ENCODE measurements at regions not wholly inside any gene's neighbourhood (a gene's known extent, or its start where the extent isn't known, plus 50 kb on each side); places are given as distances from the start of the nearest gene placed in this dataset.

DNA sequence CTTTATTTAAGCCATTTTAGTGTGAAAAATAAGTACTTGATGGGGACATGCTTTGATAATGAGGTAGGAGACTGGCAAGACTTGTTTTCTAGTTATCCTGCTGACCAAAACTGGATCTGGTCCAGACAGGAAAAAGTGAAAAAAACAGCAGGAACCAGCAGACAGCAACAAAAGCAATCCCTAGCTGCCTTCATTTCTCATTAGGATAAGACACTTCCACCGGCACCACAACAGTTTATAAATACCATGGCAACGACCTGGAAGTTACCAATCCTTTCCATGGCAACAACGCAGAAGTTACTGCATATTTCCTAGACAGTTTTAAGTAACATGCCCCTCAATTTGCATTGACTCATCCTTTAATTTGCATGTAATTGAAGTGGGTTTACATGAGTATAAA, 993.8 kb upstream of the NCAM2 start:
- TF ChIP-seq, protein P1, sequence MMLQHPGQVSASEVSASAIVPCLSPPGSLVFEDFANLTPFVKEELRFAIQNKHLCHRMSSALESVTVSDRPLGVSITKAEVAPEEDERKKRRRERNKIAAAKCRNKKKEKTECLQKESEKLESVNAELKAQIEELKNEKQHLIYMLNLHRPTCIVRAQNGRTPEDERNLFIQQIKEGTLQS (IDR thresholded peaks at IDR 0.05): no peak
- no peaks in the 10 kb centered on the region for H4K20me1 ChIP-seq (ENCODE audit: insufficient read depth)
- RAD21 ChIA-PET (ENCODE audit: low non-redundant PET in 1 of 2, low total read pairs in 2 of 2, uncharacterized antibody in 2 of 2, unreplicated experiment in 2 of 2): no interaction called here
- intact Hi-C loops (cut with micrococcal nuclease): no loop called here
- ATAC-seq: no peak
- no TSS peak for BruUV-seq (replicated peaks)
- DNase-seq (ENCODE audit: low read depth, low spot score): no peak
- CTCF ChIA-PET: no interaction called here
- H3K27ac ChIP-seq (ENCODE audit: low read depth, low read length): no peak overlapping the region
- no peak overlapping the region for H2AFZ ChIP-seq (ENCODE audit: low read depth, low read length, poor library complexity, severe bottlenecking)
- H3K27me3 ChIP-seq (ENCODE audit: insufficient read depth, low read length): no peaks in the 10 kb centered on the region
- no peaks in the 10 kb centered on the region for H3K9me2 ChIP-seq (ENCODE audit: insufficient read depth)
- POLR2A ChIA-PET: no interaction called here
- no peaks in the 10 kb centered on the region for H3K79me2 ChIP-seq (ENCODE audit: insufficient read depth, low read length)
- no peak overlapping the region for H3K4me3 ChIP-seq (replicated peaks in 1 of 2; ENCODE audit: low read depth in 1 of 2, low read length in 2 of 2)
- no peaks in the 10 kb centered on the region for H3K36me3 ChIP-seq (ENCODE audit: control insufficient read depth in 1 of 2, insufficient read depth in 2 of 2, low read length in 2 of 2)
- no peak overlapping the region for H3K9ac ChIP-seq (ENCODE audit: low read length)
- no peaks in the 10 kb centered on the region for H3K4me1 ChIP-seq (ENCODE audit: control insufficient read depth in 1 of 2, insufficient read depth in 2 of 2, low read length in 2 of 2)
- peaks cover 16 to 20% of the 10 kb centered on the region in 2 experiments; a peak in 2 of 4 replicates for H3K9me3 ChIP-seq (ENCODE audit: control insufficient read depth in 1 of 2, insufficient read depth in 1 of 2, low read depth in 1 of 2, low read length in 2 of 2)
- H3K4me2 ChIP-seq (ENCODE audit: low read length): no peak overlapping the region

DNA sequence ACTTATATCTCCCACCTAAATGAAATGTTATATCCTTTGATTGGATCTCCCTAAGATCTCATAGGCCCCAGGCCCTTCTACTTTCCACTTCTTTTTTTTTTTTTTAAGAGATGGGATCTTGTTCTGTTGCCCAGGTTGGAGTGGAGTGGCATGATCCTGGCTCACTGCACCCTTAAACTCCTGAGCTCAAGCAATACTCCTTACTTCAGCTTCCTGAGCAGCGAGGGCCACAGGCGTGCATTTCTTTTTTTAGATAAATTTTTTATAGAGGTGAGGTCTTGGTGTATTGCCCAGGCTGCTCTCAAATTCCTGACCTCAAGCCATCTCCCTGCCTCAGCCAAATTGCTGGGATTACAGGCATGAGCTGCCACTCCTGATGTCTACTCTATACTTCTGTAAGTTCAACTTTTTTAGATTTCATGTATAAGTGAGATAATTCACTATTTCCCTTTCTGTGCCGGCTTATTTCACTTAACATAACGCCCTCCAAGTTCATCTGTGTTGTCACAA, 987.5 kb upstream of the NCAM2 start:
- Histone ChIP-seq H3K9me2 (ENCODE audit: insufficient read depth) (no peaks in the 10 kb centered on the region), H3K4me1 (ENCODE audit: control insufficient read depth in 1 of 2, insufficient read depth in 2 of 2, low read length in 2 of 2) (no peaks in the 10 kb centered on the region), H4K20me1 (ENCODE audit: insufficient read depth) (no peaks in the 10 kb centered on the region), H3K9ac (ENCODE audit: low read length) (no peak overlapping the region), H3K27me3 (ENCODE audit: insufficient read depth, low read length) (no peaks in the 10 kb centered on the region), H3K79me2 (ENCODE audit: insufficient read depth, low read length) (no peaks in the 10 kb centered on the region), H3K4me2 (ENCODE audit: low read length) (no peak overlapping the region), H2AFZ (ENCODE audit: low read depth, low read length, poor library complexity, severe bottlenecking) (no peak overlapping the region), H3K36me3 (ENCODE audit: control insufficient read depth in 1 of 2, insufficient read depth in 2 of 2, low read length in 2 of 2) (no peaks in the 10 kb centered on the region), H3K4me3 (replicated peaks in 1 of 2; ENCODE audit: low read depth in 1 of 2, low read length in 2 of 2) (no peak overlapping the region), H3K27ac (ENCODE audit: low read depth, low read length) (no peak overlapping the region), H3K9me3 (ENCODE audit: control insufficient read depth in 1 of 2, insufficient read depth in 1 of 2, low read depth in 1 of 2, low read length in 2 of 2) (peaks cover 16 to 19% of the 10 kb centered on the region in 2 experiments; a peak in 2 of 4 replicates)
- intact Hi-C loops (cut with micrococcal nuclease): no loop called here
- ChIA-PET RAD21 (ENCODE audit: low non-redundant PET in 1 of 2, low total read pairs in 2 of 2, uncharacterized antibody in 2 of 2, unreplicated experiment in 2 of 2) (no interaction called here), CTCF (no interaction called here), POLR2A (no interaction called here)
- BruUV-seq (replicated peaks): no TSS peak
- ATAC-seq: no peak
- DNase-seq (ENCODE audit: low read depth, low spot score): no peak
- TF ChIP-seq, protein P1 (IDR thresholded peaks at IDR 0.05): no peak
- TF ChIP-seq RAD21 (IDR thresholded peaks at IDR 0.05; ENCODE audit: low read depth): no peak
- TF ChIP-seq, protein P2, sequence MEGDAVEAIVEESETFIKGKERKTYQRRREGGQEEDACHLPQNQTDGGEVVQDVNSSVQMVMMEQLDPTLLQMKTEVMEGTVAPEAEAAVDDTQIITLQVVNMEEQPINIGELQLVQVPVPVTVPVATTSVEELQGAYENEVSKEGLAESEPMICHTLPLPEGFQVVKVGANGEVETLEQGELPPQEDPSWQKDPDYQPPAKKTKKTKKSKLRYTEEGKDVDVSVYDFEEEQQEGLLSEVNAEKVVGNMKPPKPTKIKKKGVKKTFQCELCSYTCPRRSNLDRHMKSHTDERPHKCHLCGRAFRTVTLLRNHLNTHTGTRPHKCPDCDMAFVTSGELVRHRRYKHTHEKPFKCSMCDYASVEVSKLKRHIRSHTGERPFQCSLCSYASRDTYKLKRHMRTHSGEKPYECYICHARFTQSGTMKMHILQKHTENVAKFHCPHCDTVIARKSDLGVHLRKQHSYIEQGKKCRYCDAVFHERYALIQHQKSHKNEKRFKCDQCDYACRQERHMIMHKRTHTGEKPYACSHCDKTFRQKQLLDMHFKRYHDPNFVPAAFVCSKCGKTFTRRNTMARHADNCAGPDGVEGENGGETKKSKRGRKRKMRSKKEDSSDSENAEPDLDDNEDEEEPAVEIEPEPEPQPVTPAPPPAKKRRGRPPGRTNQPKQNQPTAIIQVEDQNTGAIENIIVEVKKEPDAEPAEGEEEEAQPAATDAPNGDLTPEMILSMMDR (IDR thresholded peaks at IDR 0.05 in 2 of 3, conservative IDR thresholded peaks at IDR 0.05 in 1 of 3; ENCODE audit: borderline replicate concordance in 1 of 3, insufficient read depth in 1 of 3, low read depth in 2 of 3, low read length in 2 of 3): no peak
- no peak for TF ChIP-seq SIN3A (IDR thresholded peaks at IDR 0.05; ENCODE audit: low read depth)
- no peak for TF ChIP-seq REST (IDR thresholded peaks at IDR 0.05; ENCODE audit: low read depth)
- no peak for TF ChIP-seq POLR2AphosphoS5 (IDR thresholded peaks at IDR 0.05; ENCODE audit: low read depth, low read length)
- TF ChIP-seq CEBPB (IDR thresholded peaks at IDR 0.05; ENCODE audit: low read depth): no peak
- no peak for TF ChIP-seq EGR1 (IDR thresholded peaks at IDR 0.05; ENCODE audit: low read depth)
- no peak for TF ChIP-seq EZH2 (IDR thresholded peaks at IDR 0.05)
- TF ChIP-seq ZBTB33 (IDR thresholded peaks at IDR 0.05; ENCODE audit: extremely low read depth, insufficient replicate concordance, low read length): no peak
- no peak for TF ChIP-seq JUND (IDR thresholded peaks at IDR 0.05)
- no peak for TF ChIP-seq ZNF274 (IDR thresholded peaks at IDR 0.05; ENCODE audit: low read depth, low read length)

Measured in HCT116 (cell line).